ENCODE measurements at regions not wholly inside any gene's neighbourhood (a gene's known extent, or its start where the extent isn't known, plus 50 kb on each side); places are given as distances from the start of the nearest gene placed in this dataset.

GRCh38 chr3:24793896-24794295 lies 299.2 kb upstream of the THRB start:
- Histone ChIP-seq H3F3A (ENCODE audit: insufficient read depth, low read length) (no peaks in the 10 kb centered on the region), H3K4me2 (ENCODE audit: low read depth, low read length) (peak overlapping the region; percentile 25; the same call in 1 of the 2 replicates), H3K9me3 (replicated peaks; ENCODE audit: insufficient read depth, low read length) (no peaks in the 10 kb centered on the region), H3K36me3 (replicated peaks; ENCODE audit: insufficient read depth, low read length) (no peaks in the 10 kb centered on the region), H4K20me1 (ENCODE audit: insufficient read depth, low read length) (no peaks in the 10 kb centered on the region), H3K4me1 (ENCODE audit: low read length) (no peaks in the 10 kb centered on the region), H3K9me2 (replicated peaks; ENCODE audit: insufficient read depth, low read length) (no peaks in the 10 kb centered on the region), H3K4me3 (ENCODE audit: low read length) (no peak overlapping the region), H3K9ac (ENCODE audit: low read length) (no peak overlapping the region), H3K27me3 (replicated peaks; ENCODE audit: insufficient read depth, low read length) (no peaks in the 10 kb centered on the region), H2AFZ (ENCODE audit: low read length) (no peak overlapping the region; the same call in 1 of the 2 replicates), H3K27ac (ENCODE audit: low read length) (no peak overlapping the region), H3K79me2 (ENCODE audit: low read length) (no peaks in the 10 kb centered on the region)
- peak; percentile 31 for DNase-seq
- no peak for TF ChIP-seq EZH2phosphoT487 (IDR thresholded peaks at IDR 0.05; ENCODE audit: low read length)
- no peak for TF ChIP-seq EZH2 (optimal IDR thresholded peaks at IDR 0.05; ENCODE audit: low read depth, low read length)
- TF ChIP-seq CTCF (IDR thresholded peaks at IDR 0.05; ENCODE audit: low read length) = no peak

GRCh38 chr3:24802614-24803013 lies 308.0 kb upstream of the THRB start:
- H3K4me3 ChIP-seq (ENCODE audit: low read length) = no peak overlapping the region
- no peak overlapping the region for H3K27ac ChIP-seq (ENCODE audit: low read length)
- H3K9me3 ChIP-seq (replicated peaks; ENCODE audit: insufficient read depth, low read length) = no peaks in the 10 kb centered on the region
- no peak for DNase-seq
- no peak overlapping the region for H2AFZ ChIP-seq (ENCODE audit: low read length)
- H3K27me3 ChIP-seq (replicated peaks; ENCODE audit: insufficient read depth, low read length) = no peaks in the 10 kb centered on the region
- no peak overlapping the region for H3K9ac ChIP-seq (ENCODE audit: low read length)
- TF ChIP-seq EZH2phosphoT487 (IDR thresholded peaks at IDR 0.05; ENCODE audit: low read length) (no peak), CTCF (IDR thresholded peaks at IDR 0.05; ENCODE audit: low read length) (no peak), EZH2 (optimal IDR thresholded peaks at IDR 0.05; ENCODE audit: low read depth, low read length) (no peak)
- no peaks in the 10 kb centered on the region for H3K9me2 ChIP-seq (replicated peaks; ENCODE audit: insufficient read depth, low read length)
- no peaks in the 10 kb centered on the region for H3K79me2 ChIP-seq (ENCODE audit: low read length)
- H3F3A ChIP-seq (ENCODE audit: insufficient read depth, low read length) = no peaks in the 10 kb centered on the region
- H4K20me1 ChIP-seq (ENCODE audit: insufficient read depth, low read length) = no peaks in the 10 kb centered on the region
- H3K4me2 ChIP-seq (ENCODE audit: low read depth, low read length) = no peak overlapping the region
- no peaks in the 10 kb centered on the region for H3K4me1 ChIP-seq (ENCODE audit: low read length)
- no peaks in the 10 kb centered on the region for H3K36me3 ChIP-seq (replicated peaks; ENCODE audit: insufficient read depth, low read length)

GRCh38 chr3:24804095-24804494 lies 309.4 kb upstream of the THRB start:
- no peak overlapping the region for H2AFZ ChIP-seq (ENCODE audit: low read length)
- H3F3A ChIP-seq (ENCODE audit: insufficient read depth, low read length) = no peaks in the 10 kb centered on the region
- H3K27me3 ChIP-seq (replicated peaks; ENCODE audit: insufficient read depth, low read length) = no peaks in the 10 kb centered on the region
- H3K4me3 ChIP-seq (ENCODE audit: low read length) = no peak overlapping the region
- no peaks in the 10 kb centered on the region for H3K36me3 ChIP-seq (replicated peaks; ENCODE audit: insufficient read depth, low read length)
- H3K9ac ChIP-seq (ENCODE audit: low read length) = no peak overlapping the region
- H3K9me2 ChIP-seq (replicated peaks; ENCODE audit: insufficient read depth, low read length) = no peaks in the 10 kb centered on the region
- no peak overlapping the region for H3K27ac ChIP-seq (ENCODE audit: low read length)
- H3K9me3 ChIP-seq (replicated peaks; ENCODE audit: insufficient read depth, low read length) = no peaks in the 10 kb centered on the region
- no peaks in the 10 kb centered on the region for H4K20me1 ChIP-seq (ENCODE audit: insufficient read depth, low read length)
- DNase-seq = no peak
- H3K4me2 ChIP-seq (ENCODE audit: low read depth, low read length) = no peak overlapping the region
- no peak for TF ChIP-seq CTCF (IDR thresholded peaks at IDR 0.05; ENCODE audit: low read length)
- no peaks in the 10 kb centered on the region for H3K4me1 ChIP-seq (ENCODE audit: low read length)
- no peaks in the 10 kb centered on the region for H3K79me2 ChIP-seq (ENCODE audit: low read length)
